Hematopoietic multipotent progenitor cell treated with erythropoietin and hydrocortisone succinate and interleukin-3 and kit ligand, for 6 days (in vitro differentiated cells): ENCODE measurements at regions not wholly inside any gene's neighbourhood (a gene's known extent, or its start where the extent isn't known, plus 50 kb on each side); places are given as distances from the start of the nearest gene placed in this dataset.
"Not testable (repeated sequence)": the region's sequence is repeated elsewhere in the genome, so short reads cannot be mapped to it uniquely, and the experiment has no call there.

Experiments used
- DNase-seq: peaks from one replicate; pipeline ENCODE4 v3.0.0-alpha.2; 2015

DNA sequence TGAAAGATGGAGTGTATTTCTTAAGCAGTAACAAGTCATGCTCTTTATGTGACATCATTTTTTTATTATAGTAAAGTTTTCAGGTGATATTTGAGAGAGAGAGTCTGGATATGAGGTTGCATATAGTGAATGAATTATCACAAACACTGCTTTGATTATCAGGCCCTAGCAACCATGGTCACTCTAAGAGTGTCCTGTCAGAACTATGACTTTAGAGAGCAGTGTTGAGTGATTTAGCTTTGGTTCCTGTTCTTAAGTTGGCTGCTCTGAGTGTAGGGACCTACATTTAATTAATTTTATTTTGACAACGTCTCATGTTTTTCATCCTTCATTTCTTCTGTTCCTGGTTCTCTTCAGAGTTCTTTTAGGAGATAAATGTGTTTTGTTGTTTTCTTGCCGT lies 275.5 kb downstream of the KCNJ3 start:
- DNase-seq: peak; percentile 2

DNA sequence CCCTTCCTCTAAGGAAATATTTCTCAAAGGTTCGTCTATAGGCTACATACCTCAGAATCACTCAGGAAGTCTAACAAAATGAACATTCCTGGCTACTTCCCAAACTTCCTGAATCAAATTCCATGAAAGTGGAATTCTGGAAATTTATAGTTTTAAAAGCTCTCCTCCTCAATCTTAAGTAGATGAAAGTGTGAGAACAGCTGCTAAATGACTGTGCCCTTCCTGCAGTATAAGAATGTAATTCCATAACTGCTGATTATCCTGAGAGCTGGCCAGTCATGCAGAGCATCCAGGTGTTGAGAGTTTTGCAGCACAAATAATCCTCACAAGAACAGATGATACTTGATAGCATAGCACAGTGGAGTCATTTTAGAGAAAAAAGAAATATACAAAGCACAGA lies 265.0 kb downstream of the KCNJ3 start:
- DNase-seq: no peak

GRCh38 chr2:154961676-154962075 lies 263.2 kb downstream of the KCNJ3 start:
- no peak for DNase-seq

GRCh38 chr2:154960802-154961583 lies 262.5 kb downstream of the KCNJ3 start:
- no peak for DNase-seq

GRCh38 chr2:154952346-154952980 lies 254.0 kb downstream of the KCNJ3 start:
- DNase-seq: no peak

DNA sequence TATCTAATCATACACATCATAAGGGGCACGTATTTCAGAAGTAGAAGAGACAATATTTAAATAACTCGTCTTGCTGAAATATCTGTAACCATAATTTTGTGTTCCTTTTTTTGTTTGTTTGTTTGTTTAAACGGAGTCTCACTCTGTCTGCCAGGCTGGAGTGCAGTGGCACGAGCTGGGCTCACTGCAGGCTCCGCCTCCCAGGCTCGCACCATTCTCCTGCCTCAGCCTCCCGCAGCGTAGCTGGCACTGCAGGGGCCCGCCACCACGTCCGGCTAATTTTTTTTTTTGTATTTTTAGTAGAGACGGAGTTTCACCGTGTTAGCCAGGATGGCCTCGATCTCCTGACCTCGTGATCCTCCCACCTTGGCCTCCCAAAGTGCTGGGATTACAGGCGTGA lies 248.9 kb downstream of the KCNJ3 start:
- not testable (repeated sequence) for DNase-seq

DNA sequence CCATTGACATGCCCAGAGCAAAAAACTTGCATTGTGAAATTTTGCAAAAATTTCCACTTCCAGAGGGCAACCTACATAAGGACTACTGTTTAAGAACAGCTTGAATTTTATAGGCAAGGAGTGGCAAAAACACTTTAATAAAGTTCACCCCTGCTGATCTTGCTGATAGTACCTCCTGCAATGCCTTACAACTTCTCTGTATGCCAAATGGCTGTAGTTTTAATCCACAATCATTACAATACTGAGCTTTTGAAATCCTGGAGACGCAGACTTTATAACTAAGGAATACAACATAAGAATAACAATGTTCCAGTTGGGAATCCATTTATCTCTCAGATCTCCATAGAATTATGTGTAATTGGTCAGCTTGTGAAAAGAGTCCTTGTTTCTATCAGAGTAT lies 247.5 kb downstream of the KCNJ3 start:
- DNase-seq: no peak

- no peak for DNase-seq
These were observed 242.9 kb downstream of the KCNJ3 start for GRCh38 chr2:154941379-154941778.

DNA sequence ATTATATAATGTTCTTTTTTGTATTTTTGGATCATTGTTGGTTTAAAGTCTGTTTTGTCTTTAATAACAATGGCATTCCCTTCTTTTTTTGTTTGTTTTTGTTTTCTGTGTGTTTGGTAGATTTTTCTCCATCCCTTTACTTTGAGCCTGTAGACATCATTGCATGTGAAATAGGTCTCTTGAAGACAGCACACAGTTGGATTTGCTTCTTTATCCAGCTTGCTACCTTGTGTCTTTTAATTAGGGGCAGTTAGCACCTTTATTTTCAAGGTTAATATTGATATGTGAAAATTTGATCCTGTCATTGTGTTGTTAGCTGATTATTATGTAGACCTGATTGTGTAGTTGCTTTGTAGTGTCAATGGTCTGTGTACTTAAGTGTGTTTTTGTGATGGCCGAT lies 235.7 kb downstream of the KCNJ3 start:
- DNase-seq: no peak

DNA sequence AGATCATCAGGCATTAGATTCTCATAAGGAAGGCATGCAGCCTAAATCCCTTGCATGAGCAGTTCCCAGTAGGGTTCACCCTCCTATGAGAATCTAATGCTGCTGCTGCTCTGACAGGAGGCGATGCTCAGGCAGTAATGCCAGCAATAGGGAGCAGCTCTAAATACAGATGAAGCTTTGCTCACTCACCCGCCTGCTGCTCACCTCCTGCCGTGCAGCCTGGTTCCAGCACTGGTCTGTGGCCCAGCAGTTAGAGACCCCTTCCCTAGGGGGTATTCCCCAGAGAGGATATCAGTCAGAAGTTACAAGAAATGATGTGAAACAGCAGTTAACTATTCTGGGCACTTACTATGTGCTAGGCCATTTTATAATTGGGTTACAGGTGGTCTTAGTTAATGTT lies 226.0 kb downstream of the KCNJ3 start:
- DNase-seq: no peak

DNA sequence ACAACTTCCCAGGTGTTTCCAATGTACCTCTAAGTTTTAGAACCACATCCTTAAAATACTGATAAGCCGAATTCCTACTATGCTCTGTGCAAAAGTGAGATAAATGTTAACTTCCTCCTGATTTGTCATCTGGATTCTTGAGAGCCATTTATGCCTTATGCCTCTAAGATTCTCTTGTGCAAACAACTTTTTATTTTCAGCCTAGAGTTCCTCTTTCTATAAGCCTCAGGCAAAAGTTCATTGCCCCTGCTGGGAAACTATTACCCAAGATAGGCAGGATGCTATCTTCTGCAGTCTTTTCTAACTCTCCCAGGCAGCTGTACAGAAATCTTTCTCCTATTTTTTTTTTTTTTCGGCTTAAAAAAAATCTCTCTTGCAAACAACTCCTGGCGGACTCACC lies 216.1 kb downstream of the KCNJ3 start:
- DNase-seq: peak; percentile 53

DNA sequence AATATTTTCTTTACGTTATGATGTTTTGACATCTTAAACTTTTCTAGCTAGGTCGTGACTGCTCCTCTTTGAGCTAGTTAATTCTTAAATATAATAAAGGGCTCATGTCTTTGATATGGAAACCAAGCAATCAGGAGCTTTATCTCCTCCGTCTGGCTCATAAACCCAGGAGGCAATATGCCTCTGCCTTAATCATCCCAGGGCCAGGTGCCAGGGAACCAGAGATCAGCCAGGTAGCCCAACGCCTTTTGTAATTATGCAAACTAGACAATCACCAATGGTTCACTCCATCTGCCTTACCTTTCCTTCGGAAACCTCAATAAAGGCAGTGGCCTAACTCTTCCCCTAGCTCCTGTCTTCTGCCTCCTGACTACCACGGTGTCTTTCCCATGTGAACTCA lies 213.7 kb downstream of the KCNJ3 start:
- DNase-seq: no peak

DNA sequence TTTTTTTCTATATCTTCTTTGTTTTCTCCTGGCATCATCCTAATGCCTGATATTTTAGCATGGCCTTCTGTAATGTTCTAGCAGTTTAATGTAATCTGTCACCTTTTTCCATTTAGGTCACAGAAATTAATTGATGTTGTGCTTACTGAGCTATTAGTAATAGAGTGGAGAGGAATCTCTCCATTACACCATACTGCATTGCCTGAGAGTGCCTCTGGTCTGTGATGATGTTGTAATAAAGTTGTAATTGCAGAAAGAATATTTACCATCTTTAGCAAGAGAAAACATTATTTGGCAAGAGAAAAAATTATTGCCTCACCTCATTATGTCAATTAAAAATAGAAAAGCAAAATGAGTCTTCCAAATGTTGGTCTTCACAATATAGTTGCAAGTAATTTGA lies 213.2 kb downstream of the KCNJ3 start:
- DNase-seq: no peak

GRCh38 chr2:154910701-154911100 lies 212.2 kb downstream of the KCNJ3 start:
- no peak for DNase-seq

GRCh38 chr2:154908327-154908726 lies 209.8 kb downstream of the KCNJ3 start:
- DNase-seq: no peak
